ENCODE measurements at regions not wholly inside any gene's neighbourhood (a gene's known extent, or its start where the extent isn't known, plus 50 kb on each side); places are given as distances from the start of the nearest gene placed in this dataset.

GRCh38 chr16:11439790-11440656, 94.8 kb downstream of the RMI2 start:
- intact Hi-C loops (cut with DNase I): no loop called here

GRCh38 chr16:11440657-11441012, 95.4 kb downstream of the RMI2 start:
- DNase-seq: peak in 2 of 10 donors; percentile 43 to 62
- intact Hi-C loops (cut with DNase I): no loop called here

More at GRCh38 chr16:11439790-11440656, 94.8 kb downstream of the RMI2 start:
- peak in 2 of 10 donors; percentile 21 to 22 for DNase-seq

GRCh38 chr16:11445486-11445885, 100.2 kb downstream of the RMI2 start:
- intact Hi-C loops (cut with DNase I): no loop called here
- peak in 1 of 10 donors; percentile 28 for DNase-seq

GRCh38 chr16:11446566-11447119, 101.4 kb downstream of the RMI2 start:
- DNase-seq: peak in 2 of 10 donors; percentile 54 to 57
- intact Hi-C loops (cut with DNase I): no loop called here

GRCh38 chr16:11447272-11447671, 102.0 kb downstream of the RMI2 start:
- peak in 1 of 10 donors; percentile 5 for DNase-seq
- intact Hi-C loops (cut with DNase I): no loop called here

GRCh38 chr16:11447836-11448235, 102.6 kb downstream of the RMI2 start:
- intact Hi-C loops (cut with DNase I): no loop called here
- peak in 2 of 10 donors; percentile 39 to 52 for DNase-seq

- DNase-seq: peak in 2 of 10 donors; percentile 54 to 62
- intact Hi-C loops (cut with DNase I): no loop called here
These were observed 103.6 kb downstream of the RMI2 start for GRCh38 chr16:11448796-11449416.

- peak in 2 of 10 donors; percentile 58 to 78 for DNase-seq
- intact Hi-C loops (cut with DNase I): no loop called here
These were observed 104.5 kb downstream of the RMI2 start for GRCh38 chr16:11449716-11450115.

GRCh38 chr16:11450136-11450535, 104.9 kb downstream of the RMI2 start:
- intact Hi-C loops (cut with DNase I): no loop called here
- no peak for DNase-seq

- intact Hi-C loops (cut with DNase I): no loop called here
- peak in 2 of 10 donors; percentile 50 to 76 for DNase-seq
These were observed 107.0 kb downstream of the RMI2 start for GRCh38 chr16:11452298-11452697.

- intact Hi-C loops (cut with DNase I): no loop called here
- no peak for DNase-seq
These were observed 107.6 kb downstream of the RMI2 start for GRCh38 chr16:11452746-11453389.

- DNase-seq: peak in 2 of 10 donors; percentile 70 to 72
- intact Hi-C loops (cut with DNase I): no loop called here
These were observed 111.5 kb downstream of the RMI2 start for GRCh38 chr16:11456741-11457140.

- peak in 2 of 10 donors; percentile 63 to 67 for DNase-seq
- intact Hi-C loops (cut with DNase I): no loop called here
These were observed 114.5 kb downstream of the RMI2 start for GRCh38 chr16:11459722-11460121.

GRCh38 chr16:11460820-11461594, 115.7 kb downstream of the RMI2 start:
- DNase-seq: peak in 2 of 10 donors; percentile 56 to 67
- intact Hi-C loops (cut with DNase I): no loop called here

GRCh38 chr16:11461595-11461990, 116.3 kb downstream of the RMI2 start:
- intact Hi-C loops (cut with DNase I): no loop called here
- peak in 2 of 10 donors; percentile 42 to 50 for DNase-seq

- intact Hi-C loops (cut with DNase I): no loop called here
These were observed 116.8 kb downstream of the RMI2 start for GRCh38 chr16:11462036-11462435.

GRCh38 chr16:11462861-11463260, 117.6 kb downstream of the RMI2 start:
- DNase-seq: peak in 2 of 10 donors; percentile 47 to 71
- intact Hi-C loops (cut with DNase I): no loop called here

More at GRCh38 chr16:11462036-11462435, 116.8 kb downstream of the RMI2 start:
- DNase-seq: peak in 2 of 10 donors; percentile 42 to 72

- intact Hi-C loops (cut with DNase I): no loop called here
- DNase-seq: peak in 2 of 10 donors; percentile 17 to 18
These were observed 119.0 kb downstream of the RMI2 start for GRCh38 chr16:11464241-11464640.

- intact Hi-C loops (cut with DNase I): no loop called here
- no peak for DNase-seq
These were observed 120.4 kb downstream of the RMI2 start for GRCh38 chr16:11465675-11466074.

Measured in posterior cingulate gyrus (tissue), 11 donors.